Cardiac fibroblast (primary cell): ENCODE measurements at regions not wholly inside any gene's neighbourhood (a gene's known extent, or its start where the extent isn't known, plus 50 kb on each side); places are given as distances from the start of the nearest gene placed in this dataset.

ENCODE experiments used
- DNase-seq, 2 donors: peaks; one replicate each; pipeline versions ENCODE4 v3.0.0 to v3.0.0-alpha.2; 2010; ENCODE audit warnings: low read depth in 2 of 2
- H3K4me3 ChIP-seq, 2 donors: replicated peaks in 1 of 2; 1 replicate in 1 of 2; 2 replicates in 1 of 2; pipeline ENCODE4 v1.5.1; 2011; ENCODE audit warnings: low read depth in 2 of 2, low read length in 2 of 2, mild to moderate bottlenecking in 2 of 2, moderate library complexity in 1 of 2
- TF ChIP-seq, protein P1 (sequence below): IDR thresholded peaks from one replicate; pipeline ENCODE4 v1.5.1; 2011; ENCODE audit warnings: low read depth, mild to moderate bottlenecking, low read length, inconsistent platforms

DNA sequence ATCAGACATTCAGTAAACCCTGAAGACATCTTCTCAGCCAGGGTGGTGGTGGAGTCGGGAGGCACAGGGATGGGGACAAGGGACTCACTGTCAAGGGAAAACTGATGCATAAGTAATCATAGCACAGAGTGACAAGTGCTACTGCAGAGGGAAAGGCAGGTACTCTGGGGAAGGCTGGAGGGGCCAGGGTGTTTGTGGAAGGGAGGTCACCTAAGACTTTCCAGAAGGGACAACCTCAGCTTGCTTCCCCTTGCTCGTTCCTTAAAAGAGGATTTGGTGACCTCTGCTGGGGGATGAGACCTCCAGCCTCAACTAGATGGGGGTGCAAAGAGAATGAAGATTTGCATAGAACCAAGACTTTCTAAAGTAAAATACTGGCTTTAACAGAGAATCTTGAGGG lies 99.5 kb downstream of the SLC4A3 start:
- H3K4me3 ChIP-seq, result no peak overlapping the region
- DNase-seq, result peak in 1 of 2 donors; percentile 40
- TF ChIP-seq, protein P1, sequence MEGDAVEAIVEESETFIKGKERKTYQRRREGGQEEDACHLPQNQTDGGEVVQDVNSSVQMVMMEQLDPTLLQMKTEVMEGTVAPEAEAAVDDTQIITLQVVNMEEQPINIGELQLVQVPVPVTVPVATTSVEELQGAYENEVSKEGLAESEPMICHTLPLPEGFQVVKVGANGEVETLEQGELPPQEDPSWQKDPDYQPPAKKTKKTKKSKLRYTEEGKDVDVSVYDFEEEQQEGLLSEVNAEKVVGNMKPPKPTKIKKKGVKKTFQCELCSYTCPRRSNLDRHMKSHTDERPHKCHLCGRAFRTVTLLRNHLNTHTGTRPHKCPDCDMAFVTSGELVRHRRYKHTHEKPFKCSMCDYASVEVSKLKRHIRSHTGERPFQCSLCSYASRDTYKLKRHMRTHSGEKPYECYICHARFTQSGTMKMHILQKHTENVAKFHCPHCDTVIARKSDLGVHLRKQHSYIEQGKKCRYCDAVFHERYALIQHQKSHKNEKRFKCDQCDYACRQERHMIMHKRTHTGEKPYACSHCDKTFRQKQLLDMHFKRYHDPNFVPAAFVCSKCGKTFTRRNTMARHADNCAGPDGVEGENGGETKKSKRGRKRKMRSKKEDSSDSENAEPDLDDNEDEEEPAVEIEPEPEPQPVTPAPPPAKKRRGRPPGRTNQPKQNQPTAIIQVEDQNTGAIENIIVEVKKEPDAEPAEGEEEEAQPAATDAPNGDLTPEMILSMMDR, result no peak

DNA sequence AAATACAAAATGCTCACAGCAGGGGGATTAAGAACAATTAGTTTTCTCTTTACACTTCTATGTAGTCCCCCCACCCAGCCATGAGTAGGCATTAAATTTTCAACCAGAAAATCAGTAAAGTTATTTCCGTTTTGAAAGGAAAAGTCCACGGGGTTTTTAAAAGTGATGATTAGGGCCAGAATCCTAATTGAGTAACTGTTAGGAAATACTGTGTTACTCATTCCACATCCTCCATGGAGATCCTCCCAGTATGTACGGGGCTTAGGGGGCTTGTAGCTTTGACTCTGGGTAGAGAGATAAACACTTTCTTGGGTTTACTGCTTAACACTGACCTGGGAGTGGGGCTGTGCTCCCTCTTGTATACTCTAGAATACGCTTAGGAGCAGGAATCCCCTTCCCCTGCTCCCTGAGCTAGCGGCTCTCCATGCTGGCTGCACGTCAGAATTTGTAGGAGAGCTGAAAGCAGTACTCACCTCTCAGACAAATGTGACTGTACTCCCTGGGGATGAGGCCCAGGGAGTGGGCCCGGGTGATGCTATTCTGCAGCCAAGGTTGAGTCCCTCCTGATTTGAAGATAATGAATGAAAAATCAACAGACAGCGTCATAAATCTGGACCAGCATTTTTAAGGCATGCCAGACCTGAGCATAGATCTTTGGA lies 100.5 kb downstream of the SLC4A3 start:
- DNase-seq, result peak; percentile 48 to 67
- TF ChIP-seq, protein P1, result no peak
- no peak overlapping the region for H3K4me3 ChIP-seq

DNA sequence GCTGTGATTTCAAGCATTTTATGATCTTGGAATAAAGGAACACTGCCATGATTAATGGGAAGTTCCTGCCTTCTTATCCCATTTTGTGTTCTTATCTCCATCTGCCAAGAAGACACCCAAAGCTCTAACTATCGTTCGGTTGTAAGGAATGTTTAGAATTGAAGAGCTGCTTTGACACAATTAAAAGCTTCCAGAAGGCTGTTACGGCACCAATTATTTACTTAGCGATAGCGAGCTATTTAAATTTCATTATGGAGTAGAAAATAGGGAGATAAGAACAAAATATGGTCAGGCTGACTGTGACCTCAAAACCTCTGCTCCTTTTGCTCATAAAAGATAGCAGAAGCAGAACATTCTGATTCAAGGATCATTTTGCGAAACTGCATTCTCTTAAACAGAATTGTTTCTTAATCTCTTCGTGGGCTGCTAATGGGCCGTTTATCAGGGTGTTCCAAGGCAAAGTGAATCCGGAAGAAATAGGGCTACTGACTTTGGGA lies 101.6 kb downstream of the SLC4A3 start:
- TF ChIP-seq, protein P1, result no peak
- no peak overlapping the region for H3K4me3 ChIP-seq
- DNase-seq, result peak in 1 of 2 donors; percentile 34

DNA sequence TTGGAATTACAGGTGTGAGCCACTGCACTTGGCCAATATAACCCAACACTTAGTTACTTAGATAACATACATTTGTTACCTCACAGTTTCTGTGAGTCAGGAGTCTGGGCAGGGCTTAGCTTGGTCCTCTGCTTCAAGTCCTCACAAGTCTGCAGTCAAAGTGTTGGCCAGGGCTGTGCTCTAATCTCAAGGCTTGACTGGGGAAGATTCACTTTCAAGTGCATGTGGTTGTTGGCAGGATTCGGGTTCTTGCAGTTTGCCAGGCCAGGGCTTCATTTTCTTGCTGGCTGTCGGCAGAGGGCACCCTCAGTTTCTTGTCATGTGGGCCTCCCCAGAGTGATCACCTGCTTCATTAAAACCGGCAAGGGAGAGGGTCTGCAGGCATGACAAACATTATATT lies 103.7 kb downstream of the SLC4A3 start:
- DNase-seq, result no peak
- no peak overlapping the region for H3K4me3 ChIP-seq
- TF ChIP-seq, protein P1, result no peak

DNA sequence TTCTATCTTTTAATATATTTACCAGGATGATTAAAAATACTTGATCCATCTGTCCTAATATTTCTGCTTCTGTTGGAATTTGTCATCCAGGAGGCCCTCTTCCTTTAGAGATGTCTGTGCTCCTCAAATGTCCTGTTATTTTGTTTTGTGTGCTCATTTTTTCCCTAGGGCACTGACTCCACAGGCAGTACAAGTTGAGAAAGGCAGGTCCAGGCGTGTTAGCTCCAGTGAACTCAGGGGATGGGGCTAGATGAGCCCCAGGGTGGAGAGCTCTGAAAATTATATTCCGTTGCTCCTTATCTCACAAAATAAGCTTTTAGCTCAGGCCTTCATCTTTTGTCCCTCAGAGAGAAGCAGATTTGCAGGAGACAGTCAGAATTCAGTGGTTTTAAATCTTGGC lies 105.7 kb downstream of the SLC4A3 start:
- TF ChIP-seq, protein P1, result no peak
- no peak for DNase-seq
- no peak overlapping the region for H3K4me3 ChIP-seq

DNA sequence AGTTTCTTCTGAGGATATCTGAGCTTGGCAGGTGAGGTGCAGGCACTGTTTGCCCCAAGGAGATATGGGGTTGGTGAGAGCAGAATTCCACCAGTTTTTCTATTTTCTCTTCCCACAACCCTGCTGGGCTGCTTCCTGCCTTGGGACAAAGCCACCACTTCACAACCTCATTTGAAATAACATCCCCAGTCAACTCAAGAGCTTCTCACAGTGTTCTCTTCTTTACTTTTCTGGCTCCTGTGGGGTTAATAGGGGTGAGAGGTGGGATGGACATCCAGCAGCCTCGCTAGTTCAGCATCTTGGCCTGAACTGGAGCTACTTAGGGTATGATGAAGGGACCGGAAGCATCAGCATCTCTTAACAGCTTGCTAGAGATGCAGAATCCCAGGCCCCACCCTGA lies 106.3 kb downstream of the SLC4A3 start:
- no peak overlapping the region for H3K4me3 ChIP-seq
- DNase-seq, result no peak
- TF ChIP-seq, protein P1, result no peak

DNA sequence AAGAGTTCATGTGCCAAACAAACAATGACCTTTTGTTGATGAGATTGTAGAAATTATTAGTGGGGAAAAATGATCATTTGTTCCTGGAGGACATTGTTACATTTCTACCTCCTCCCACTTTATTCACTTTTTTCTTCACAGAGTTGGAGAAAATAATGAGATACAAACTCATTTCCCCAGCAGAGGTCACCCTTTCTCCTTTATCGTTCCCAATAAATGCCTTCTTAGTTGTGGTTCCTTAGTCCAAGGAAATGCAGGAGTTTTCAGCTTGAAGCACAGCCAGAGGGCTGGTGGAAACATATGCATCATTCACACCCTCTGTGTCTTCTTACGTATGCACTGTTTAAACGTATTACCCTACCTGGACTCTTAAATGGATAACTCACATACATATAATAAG lies 108.8 kb downstream of the SLC4A3 start:
- H3K4me3 ChIP-seq, result no peak overlapping the region
- DNase-seq, result peak; percentile 82 to 86
- TF ChIP-seq, protein P1, result peak; percentile 42
